Esophagus squamous epithelium (tissue), 4 donors: ENCODE measurements at regions not wholly inside any gene's neighbourhood (a gene's known extent, or its start where the extent isn't known, plus 50 kb on each side); places are given as distances from the start of the nearest gene placed in this dataset.

ENCODE experiments used
- CTCF ChIP-seq, 6 experiments: fragments of 450-650 bp in 4 of 6; fragments of 200-600 bp in 2 of 6; sonication (generic) in 2 of 6; IDR thresholded peaks; one replicate each; pipeline ENCODE4 v1.5.1; 2016 to 2019; ENCODE audit warnings: antibody characterized with exemption in 6 of 6, mild to moderate bottlenecking in 4 of 6, moderate library complexity in 4 of 6
- POLR2A ChIP-seq, 4 donors: fragments of 450-650 bp; IDR thresholded peaks; one replicate each; pipeline ENCODE4 v1.6.1; 2017; ENCODE audit warnings: antibody characterized with exemption in 4 of 4, mild to moderate bottlenecking in 4 of 4, moderate library complexity in 3 of 4

- no peak for TF ChIP-seq CTCF (IDR thresholded peaks at IDR 0.05)
- TF ChIP-seq POLR2A (IDR thresholded peaks at IDR 0.05) = no peak
These were observed 617.2 kb upstream of the ID4 start for GRCh38 chr6:19219931-19220330.
